ENCODE measurements at regions not wholly inside any gene's neighbourhood (a gene's known extent, or its start where the extent isn't known, plus 50 kb on each side); places are given as distances from the start of the nearest gene placed in this dataset.

DNA sequence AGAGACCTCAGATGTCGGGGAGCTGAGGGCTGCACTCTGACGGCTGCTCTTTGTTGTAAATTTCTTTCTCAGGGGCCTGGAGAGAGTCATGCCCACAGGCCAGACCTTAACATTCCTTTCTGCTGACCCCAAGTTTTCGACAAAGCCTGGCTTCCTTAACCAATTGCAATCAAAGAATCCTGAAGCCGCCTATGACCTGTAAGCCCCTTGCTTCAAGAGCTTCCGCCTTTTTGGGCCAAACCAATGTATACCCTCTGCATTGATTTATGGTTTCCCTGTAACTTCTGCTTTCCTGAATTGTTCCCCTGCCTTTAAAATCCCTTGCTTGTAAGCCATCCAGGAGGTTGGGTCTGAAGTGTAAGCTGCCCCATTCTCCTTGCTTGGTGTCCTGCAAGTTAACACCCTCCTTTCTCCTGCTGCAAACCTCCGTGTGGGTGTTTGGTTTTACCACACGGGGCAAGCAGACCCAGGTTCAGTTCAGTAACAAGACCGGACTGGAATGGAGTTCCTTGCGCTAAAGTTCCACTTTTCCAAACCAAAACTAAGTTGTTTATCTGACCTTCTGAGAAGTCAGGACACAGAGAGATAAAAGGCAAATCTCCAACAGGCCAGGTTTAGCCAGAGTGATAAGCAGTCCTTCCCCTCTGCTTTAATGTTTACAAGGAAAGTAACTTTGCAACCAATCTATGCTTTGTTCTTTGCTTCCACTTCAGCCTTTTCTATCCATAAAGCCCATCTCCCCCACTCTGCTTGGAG lies 141.6 kb downstream of the KCNJ12 start:
- no peak for DNase-seq

- DNase-seq: no peak
Observed at GRCh38 chr17:21522755-21523336, 146.7 kb downstream of the KCNJ12 start.

- no peak for DNase-seq
Observed at GRCh38 chr17:21523497-21524210, 147.5 kb downstream of the KCNJ12 start.

DNA sequence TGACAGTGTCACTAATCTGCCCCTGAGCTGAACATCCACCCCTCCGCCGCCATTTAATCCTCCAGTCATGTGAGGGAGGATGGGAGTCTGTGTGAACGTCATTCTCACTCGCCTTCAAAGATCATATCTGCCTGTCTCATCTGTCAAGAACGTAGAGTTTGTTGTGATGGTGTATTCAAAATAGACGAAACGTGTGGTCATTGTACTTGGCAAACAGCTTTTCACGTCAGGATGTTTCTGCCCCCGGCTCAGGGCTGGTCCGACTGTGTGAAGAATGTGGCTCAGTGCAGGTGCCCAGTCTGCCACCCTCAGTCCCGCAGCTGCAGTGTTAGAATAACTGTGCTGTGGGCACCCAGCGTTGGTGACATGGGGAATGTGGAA lies 148.0 kb downstream of the KCNJ12 start:
- no peak for DNase-seq

DNA sequence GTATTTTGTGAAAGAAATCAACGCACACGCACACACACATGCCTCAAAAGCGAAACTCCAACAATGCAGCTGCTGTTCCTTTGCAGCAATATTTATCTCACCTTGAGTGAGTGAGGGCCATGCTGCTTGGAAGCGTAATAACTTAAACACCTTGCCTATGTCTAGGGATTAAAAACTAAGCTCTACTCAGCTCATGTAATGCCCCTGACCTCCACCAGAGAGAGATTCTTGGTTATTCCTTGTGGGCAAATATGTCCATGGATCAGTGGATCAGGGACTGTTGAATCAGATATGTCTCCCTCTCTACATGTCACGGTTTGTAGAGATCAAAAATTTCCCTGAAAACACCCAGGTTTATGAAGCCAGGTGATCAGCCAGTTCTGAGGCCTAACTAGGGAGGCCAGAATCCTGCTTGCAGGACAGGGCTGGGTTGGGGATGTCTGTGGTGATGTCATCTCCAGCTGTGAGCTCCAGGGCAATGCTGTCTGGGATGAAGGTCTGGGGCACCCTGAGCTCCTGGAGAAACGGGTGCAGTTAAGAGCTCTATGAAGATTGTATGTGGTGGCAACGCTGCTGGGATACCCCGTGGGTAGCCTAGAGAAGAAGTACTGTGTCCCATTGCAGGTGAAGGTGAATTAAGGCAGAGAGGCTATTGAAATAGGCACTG lies 149.4 kb downstream of the KCNJ12 start:
- no peak for DNase-seq

GRCh38 chr17:21528031-21528695 lies 152.0 kb downstream of the KCNJ12 start:
- no peak for DNase-seq

GRCh38 chr17:21530311-21530710 lies 154.2 kb downstream of the KCNJ12 start:
- no peak for DNase-seq

DNA sequence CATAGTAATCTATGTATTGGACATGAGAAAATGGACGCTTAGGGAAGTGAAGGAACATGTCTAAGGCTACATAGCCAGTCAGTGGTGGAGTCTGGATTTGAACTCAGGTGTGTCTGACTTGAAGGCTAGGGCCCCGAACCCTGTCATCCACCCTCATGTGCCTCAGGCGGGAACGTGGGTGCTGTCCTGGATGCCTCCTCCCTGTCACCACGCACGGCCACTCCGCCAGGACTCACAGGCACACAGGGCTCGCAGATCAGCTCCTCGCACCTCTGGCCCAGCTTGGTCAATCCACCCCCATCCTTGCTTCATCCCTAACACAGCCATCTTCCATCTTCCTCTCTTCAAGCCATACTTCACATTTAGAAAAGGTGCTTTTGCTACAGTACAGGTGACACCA lies 154.7 kb downstream of the KCNJ12 start:
- DNase-seq: no peak

- DNase-seq: no peak
Observed at GRCh38 chr17:21532763-21533385, 156.7 kb downstream of the KCNJ12 start.

GRCh38 chr17:21535686-21536375 lies 156.5 kb upstream of the KCNJ18 start:
- no peak for DNase-seq

DNA sequence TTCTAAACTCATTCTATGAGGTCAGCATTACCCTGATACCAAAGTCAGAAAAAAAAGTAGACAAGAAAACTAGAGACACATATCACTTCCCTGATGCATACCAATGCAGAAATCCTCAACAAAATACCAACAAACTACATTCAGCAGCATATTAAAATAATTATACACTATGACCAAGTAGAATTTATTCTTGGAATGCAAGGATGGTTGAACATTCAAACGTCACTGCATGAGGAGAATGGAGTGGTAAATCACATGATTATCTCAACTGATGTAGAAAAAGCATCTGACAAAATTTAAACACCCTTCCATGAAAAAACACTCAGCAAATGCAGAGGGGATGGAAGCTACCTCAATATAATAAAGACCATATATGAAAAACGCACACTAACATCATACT lies 155.0 kb upstream of the KCNJ18 start:
- no peak for DNase-seq

DNA sequence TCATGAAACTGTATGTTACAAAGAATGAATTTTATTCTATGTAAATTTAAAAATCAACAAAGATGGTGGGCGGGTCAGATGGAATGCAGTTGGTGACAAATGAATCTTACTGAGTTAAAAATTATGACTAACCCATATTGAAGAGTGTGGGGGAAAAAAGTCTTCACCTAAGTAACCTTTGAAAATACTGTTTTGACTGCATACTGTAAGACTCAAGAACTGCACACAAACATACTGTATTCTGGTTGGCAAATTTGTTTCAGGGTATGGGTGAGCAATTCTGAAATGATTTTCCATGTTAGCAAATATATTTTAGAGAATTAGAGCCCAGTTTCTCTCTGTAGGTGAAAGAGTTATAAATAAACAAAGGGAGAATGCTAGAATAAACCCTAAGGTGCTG lies 153.7 kb upstream of the KCNJ18 start:
- DNase-seq: no peak

GRCh38 chr17:21539146-21539545 lies 153.2 kb upstream of the KCNJ18 start:
- no peak for DNase-seq

DNA sequence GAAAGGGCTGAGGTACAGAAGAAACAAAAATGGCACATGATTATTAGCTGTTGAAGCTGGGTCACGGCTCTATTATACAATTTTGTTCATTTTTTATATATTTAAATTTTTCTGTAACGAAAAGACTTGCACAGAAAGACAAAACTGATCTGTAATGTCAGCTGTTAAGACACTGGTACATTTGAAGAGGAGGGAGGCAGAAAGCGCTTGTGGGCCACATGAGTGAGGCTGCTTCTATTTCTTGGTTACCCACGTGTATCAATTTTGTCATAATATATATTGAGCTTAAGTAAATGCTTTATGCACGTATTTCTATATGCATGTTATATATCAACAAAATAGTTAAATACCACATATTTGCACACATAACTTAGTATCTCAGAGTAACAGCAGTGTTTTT lies 151.8 kb upstream of the KCNJ18 start:
- no peak for DNase-seq

DNA sequence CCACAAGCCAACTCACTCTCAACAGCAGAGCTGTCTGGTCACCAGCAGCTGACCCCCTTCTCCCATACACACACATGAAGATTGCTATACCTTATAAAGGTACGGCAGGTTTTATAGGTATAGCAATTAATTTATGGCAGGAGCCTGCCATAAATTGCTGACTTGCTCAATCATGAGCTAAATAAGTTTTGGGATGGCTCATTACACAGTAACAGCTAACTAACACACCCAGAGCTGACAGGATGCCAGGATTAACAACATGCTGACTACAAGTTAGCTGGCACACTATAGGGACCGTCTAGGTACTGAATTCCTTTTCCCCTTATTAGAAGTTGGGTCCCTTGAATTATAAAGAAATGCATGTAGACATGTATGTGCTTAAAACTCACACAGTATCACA lies 150.3 kb upstream of the KCNJ18 start:
- no peak for DNase-seq

GRCh38 chr17:21542991-21543390 lies 149.3 kb upstream of the KCNJ18 start:
- DNase-seq: no peak

GRCh38 chr17:21545064-21545463 lies 147.3 kb upstream of the KCNJ18 start:
- DNase-seq: no peak

- DNase-seq: no peak
Observed at GRCh38 chr17:21548236-21548635, 144.1 kb upstream of the KCNJ18 start.

DNA sequence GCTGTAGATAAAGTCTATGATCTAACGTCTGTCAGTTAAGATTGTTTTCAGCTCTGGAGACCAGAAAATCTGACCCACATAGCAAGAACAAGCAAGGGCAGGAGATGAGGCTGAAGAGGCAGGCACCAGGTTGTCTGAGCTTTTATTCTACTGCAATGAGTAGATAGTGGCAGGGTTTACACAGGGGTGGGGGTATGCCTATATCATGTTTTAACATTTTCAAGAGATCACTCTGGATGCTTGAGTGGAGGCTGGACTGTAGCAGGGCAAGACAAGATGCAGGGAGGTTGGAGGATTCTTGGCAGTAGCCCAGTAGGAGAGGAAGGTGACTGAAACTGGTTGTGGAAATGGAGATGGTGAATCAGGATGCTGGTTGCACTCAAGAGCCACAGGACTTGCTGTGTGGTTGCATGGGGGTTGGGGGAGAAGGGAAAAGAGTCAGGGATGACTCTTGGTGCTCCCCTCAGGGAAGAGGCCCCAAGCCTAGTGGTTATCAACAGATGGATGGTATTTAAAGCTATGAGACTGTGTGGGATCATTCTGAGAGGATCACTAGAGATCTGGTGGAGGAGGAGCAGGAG lies 143.1 kb upstream of the KCNJ18 start:
- peak; percentile 90 for DNase-seq

- DNase-seq: peak; percentile 88
Observed at GRCh38 chr17:21550031-21550430, 142.3 kb upstream of the KCNJ18 start.

GRCh38 chr17:21551081-21551881 lies 141.0 kb upstream of the KCNJ18 start:
- peak; percentile 87 for DNase-seq
